ENCODE measurements at regions not wholly inside any gene's neighbourhood (a gene's known extent, or its start where the extent isn't known, plus 50 kb on each side); places are given as distances from the start of the nearest gene placed in this dataset.

DNA sequence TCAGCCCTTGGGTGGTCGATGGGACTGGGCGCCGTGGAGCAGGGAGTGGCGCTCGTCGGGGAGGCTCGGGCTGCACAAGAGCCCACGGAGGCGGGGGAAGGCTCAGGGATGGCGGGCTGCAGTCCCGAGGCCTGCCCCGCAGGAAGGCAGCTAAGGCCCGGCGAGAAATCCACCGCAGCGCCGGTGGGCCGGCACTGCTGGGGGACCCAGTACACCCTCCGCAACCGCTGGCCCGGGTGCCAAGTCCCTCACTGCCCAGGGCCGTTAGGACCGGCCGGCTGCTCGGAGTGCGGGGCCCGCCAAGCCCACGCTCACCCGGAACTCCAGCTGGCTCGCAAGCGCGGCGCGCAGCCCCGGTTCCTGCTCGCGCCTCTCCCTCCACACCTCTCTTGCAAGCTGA lies 138.4 kb downstream of the BAMBI start:
- Histone ChIP-seq H3K9me3 (no peaks in the 10 kb centered on the region), H3K27ac (no peak overlapping the region), H3K27me3 (no peaks in the 10 kb centered on the region), H3K36me3 (no peaks in the 10 kb centered on the region), H3K4me1 (no peaks in the 10 kb centered on the region), H3K4me3 (no peak overlapping the region)
- intact Hi-C loops (cut with DNase I; ENCODE audit: low total_unique reads), result no loop called here
- DNase-seq, result no peak
- WGBS, 5 donors, result 96 to 99% (median 98%) methylated on average over 10 to 37 of the region's 37 CpGs
- TF ChIP-seq POLR2AphosphoS5 (IDR thresholded peaks at IDR 0.05), result no peak
- no peak for TF ChIP-seq EP300 (IDR thresholded peaks at IDR 0.05)
- TF ChIP-seq, protein P1, sequence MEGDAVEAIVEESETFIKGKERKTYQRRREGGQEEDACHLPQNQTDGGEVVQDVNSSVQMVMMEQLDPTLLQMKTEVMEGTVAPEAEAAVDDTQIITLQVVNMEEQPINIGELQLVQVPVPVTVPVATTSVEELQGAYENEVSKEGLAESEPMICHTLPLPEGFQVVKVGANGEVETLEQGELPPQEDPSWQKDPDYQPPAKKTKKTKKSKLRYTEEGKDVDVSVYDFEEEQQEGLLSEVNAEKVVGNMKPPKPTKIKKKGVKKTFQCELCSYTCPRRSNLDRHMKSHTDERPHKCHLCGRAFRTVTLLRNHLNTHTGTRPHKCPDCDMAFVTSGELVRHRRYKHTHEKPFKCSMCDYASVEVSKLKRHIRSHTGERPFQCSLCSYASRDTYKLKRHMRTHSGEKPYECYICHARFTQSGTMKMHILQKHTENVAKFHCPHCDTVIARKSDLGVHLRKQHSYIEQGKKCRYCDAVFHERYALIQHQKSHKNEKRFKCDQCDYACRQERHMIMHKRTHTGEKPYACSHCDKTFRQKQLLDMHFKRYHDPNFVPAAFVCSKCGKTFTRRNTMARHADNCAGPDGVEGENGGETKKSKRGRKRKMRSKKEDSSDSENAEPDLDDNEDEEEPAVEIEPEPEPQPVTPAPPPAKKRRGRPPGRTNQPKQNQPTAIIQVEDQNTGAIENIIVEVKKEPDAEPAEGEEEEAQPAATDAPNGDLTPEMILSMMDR (IDR thresholded peaks at IDR 0.05), result no peak
- TF ChIP-seq POLR2A (IDR thresholded peaks at IDR 0.05), result no peak

DNA sequence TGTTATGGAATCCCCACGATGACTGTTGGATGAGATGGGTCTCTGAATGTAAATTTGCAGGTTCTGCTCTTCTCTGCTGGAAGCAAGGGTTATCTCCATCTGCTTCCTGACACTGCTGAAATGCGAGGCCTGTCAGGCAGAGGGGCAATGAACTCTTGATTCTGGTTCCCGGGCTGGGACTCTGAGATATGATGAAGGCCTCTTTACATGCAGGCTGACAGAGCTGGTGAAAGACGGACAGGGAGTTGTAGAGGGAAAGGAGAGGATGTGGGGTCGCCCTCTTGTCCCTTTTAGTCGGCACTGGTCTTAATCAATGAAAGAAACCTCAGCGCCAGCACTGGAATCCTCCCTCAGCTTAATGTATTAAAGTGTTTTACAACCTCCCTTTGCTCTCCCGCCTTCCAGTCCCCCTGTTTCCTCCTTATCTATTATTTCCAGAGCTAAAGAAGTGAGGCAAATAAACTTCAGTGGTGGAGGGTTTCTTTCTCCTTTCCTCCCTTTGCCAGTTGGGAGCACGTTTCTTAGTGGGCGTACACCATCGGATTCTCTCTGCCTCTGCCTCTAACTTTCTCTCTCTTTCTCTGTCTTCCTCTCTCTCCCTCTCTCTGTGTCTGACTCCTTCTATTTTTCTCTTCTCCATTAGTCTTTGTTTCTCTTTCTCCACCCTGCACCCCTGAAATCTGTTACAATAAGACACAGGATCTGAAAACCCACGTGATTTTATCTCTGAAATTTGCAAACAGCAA lies 145.6 kb downstream of the BAMBI start:
- Histone ChIP-seq H3K9me3 (no peaks in the 10 kb centered on the region), H3K27me3 (peaks cover 0 to 8% (median 0%) of the 10 kb centered on the region in 3 donors), H3K4me1 (no peaks in the 10 kb centered on the region), H3K4me3 (no peak overlapping the region), H3K27ac (no peak overlapping the region), H3K36me3 (no peaks in the 10 kb centered on the region)
- no peak for DNase-seq
- intact Hi-C loops (cut with DNase I; ENCODE audit: low total_unique reads), result no loop called here
- TF ChIP-seq POLR2AphosphoS5 (IDR thresholded peaks at IDR 0.05) (no peak), EP300 (IDR thresholded peaks at IDR 0.05) (no peak), POLR2A (IDR thresholded peaks at IDR 0.05) (no peak)
- TF ChIP-seq, protein P1 (IDR thresholded peaks at IDR 0.05), result no peak
- 35 to 58% (median 45%) methylated on average over 12 of the region's 12 CpGs for WGBS, 5 donors

DNA sequence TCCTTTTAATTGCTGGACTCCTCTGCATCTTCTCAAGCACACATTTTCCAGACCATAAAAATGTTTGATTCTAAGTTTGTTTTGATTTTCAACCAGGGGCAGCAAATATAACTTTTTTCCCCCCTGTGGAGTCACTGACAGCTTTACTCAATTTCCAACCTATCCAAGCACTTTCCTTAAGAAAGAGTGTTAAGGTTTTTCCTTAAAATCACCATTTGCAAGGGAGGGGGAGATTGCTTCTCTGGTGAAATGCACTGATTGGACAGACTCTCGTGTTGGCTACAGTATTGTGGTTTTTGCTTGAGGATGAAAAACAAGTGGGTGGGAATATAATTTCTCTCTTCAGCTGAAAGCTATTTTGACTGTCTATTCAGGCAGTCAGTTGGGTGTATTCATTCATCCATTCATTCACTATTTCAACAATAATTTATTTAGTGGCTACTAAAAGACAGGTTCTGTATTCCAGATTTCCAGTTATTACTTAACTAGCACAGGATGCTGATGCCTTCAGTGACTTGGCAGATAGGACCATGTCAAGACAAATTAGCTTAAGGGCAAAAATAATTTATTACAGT lies 146.3 kb downstream of the BAMBI start:
- Histone ChIP-seq H3K4me3 (no peak overlapping the region), H3K9me3 (no peaks in the 10 kb centered on the region), H3K27me3 (peaks cover 0 to 8% (median 0%) of the 10 kb centered on the region in 3 donors), H3K4me1 (no peaks in the 10 kb centered on the region), H3K36me3 (no peaks in the 10 kb centered on the region), H3K27ac (no peak overlapping the region)
- 62 to 83% (median 79%) methylated on average over 1 of the region's 1 CpG for WGBS, 5 donors
- TF ChIP-seq POLR2AphosphoS5 (IDR thresholded peaks at IDR 0.05) (no peak), POLR2A (IDR thresholded peaks at IDR 0.05) (no peak), EP300 (IDR thresholded peaks at IDR 0.05) (no peak)
- TF ChIP-seq, protein P1 (IDR thresholded peaks at IDR 0.05), result no peak
- DNase-seq, result no peak
- intact Hi-C loops (cut with DNase I; ENCODE audit: low total_unique reads), result no loop called here

DNA sequence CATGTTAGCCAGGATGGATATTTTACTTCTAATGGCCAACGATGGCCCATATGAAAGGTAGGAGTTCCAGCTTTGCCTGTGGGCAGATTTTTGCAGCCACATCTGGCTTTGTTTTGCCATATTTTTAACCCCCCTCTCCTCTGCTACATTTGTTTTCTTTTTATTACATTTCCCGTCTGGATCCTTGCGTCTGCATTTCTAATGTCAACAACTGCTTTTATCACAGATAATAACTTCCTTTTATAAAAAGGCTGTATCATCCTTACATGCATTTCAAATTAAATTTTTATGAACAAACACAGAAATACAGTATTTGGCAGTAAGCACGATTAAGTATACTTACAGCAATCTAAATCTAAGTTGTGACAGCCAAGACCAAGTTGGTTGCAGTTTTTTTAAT lies 156.0 kb downstream of the BAMBI start:
- intact Hi-C loops (cut with DNase I; ENCODE audit: low total_unique reads), result no loop called here
- TF ChIP-seq EP300 (IDR thresholded peaks at IDR 0.05), result no peak
- no peak for TF ChIP-seq POLR2A (IDR thresholded peaks at IDR 0.05)
- TF ChIP-seq, protein P1 (IDR thresholded peaks at IDR 0.05), result no peak
- no peak for TF ChIP-seq POLR2AphosphoS5 (IDR thresholded peaks at IDR 0.05)
- no peaks in the 10 kb centered on the region for H3K9me3 ChIP-seq
- 48 to 68% (median 52%) methylated on average over 4 of the region's 4 CpGs for WGBS, 5 donors
- H3K36me3 ChIP-seq, result no peaks in the 10 kb centered on the region
- no peak for DNase-seq
- H3K27me3 ChIP-seq, result no peaks in the 10 kb centered on the region
- no peak overlapping the region for H3K4me3 ChIP-seq
- no peak overlapping the region for H3K27ac ChIP-seq
- H3K4me1 ChIP-seq, result no peaks in the 10 kb centered on the region

Measured in stomach (tissue), 8 donors.